ENCODE measurements at regions not wholly inside any gene's neighbourhood (a gene's known extent, or its start where the extent isn't known, plus 50 kb on each side); places are given as distances from the start of the nearest gene placed in this dataset.

- no peak for DNase-seq
Measured at GRCh38 chr16:5615868-5616642, 518.5 kb upstream of the EEF2KMT start.

GRCh38 chr16:5607169-5607568, 509.6 kb upstream of the EEF2KMT start:
- no peak for DNase-seq

DNA sequence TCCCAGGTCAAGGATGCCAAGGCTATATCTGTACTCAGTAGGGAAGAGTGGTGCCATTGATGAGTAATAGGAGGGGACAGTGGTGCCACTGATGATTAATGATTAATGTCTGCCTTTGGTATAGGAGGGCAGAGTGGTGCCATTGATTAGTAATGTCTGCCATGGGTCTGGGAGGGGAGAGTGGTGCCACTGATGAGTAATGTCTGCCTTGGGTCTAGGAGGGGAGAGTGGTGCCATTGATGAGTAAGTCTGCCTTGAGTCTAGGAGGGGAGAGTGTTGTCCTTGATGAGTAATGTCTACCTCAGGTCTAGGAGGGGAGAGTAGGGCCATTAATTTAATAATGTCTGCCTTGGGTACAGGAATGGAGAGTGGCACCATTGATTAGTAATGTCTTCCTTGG, 507.8 kb upstream of the EEF2KMT start:
- no peak for DNase-seq

- no peak for DNase-seq
Measured at GRCh38 chr16:5604770-5605169, 507.2 kb upstream of the EEF2KMT start.

- DNase-seq = no peak
Measured at GRCh38 chr16:5603836-5604235, 506.2 kb upstream of the EEF2KMT start.

DNA sequence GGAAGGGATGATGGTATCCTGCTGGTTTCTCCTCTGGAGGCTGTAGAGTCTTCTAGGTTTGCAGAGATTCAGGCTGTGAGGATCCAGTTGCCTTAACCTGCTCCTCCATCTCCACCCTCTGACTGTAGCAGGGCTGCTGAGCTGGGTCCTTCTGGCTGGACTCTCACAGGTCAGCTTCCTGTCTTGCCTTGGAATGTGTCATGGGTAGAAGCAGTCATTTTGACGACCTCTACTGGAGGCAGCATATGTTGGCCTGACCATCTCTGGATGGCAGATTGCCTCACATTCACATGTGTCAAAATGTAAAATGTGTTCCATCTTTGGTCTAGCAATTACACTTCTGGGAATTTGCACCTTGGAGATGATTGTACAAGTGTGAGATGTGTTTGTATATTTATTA, 504.4 kb upstream of the EEF2KMT start:
- DNase-seq = no peak

DNA sequence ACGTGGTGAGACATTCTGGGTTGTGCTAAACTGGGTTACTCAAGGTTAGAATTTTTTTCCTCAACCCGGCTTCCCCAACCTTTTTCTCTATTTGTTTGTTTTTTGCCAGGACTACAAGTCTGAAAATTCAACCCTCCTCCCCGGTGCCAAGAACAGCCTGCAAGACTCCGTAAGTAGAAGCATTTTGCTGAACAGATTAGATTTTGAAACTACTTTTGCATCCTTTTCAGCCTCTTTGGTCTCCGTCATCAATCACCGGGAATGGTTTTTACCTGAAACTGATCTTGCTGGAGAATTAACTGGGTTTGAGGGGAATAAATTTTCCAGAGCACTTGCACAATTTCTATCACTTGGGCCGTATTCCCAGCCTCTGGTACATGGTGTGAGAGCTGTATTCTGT, 501.2 kb upstream of the EEF2KMT start:
- no peak for DNase-seq

DNA sequence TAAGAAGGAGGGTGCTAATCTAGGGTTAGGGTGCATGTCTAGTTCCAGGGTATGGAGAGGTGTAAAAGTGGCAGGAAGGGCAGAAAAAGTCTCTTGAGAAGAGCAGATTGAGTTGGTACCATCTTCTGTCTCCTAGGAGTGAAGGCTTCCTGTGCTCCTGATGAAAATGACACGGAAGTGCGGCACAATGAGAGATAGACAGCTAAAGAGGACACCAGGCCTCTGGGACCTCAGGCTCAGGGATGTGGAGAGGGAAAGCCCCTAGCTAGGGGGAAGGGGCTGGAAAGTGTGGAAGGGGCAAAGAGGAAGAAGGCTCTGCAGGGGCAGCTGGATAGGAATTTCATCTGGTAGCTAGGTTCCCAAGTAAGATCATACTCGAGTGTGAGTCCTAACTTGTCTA, 498.3 kb upstream of the EEF2KMT start:
- DNase-seq = no peak

DNA sequence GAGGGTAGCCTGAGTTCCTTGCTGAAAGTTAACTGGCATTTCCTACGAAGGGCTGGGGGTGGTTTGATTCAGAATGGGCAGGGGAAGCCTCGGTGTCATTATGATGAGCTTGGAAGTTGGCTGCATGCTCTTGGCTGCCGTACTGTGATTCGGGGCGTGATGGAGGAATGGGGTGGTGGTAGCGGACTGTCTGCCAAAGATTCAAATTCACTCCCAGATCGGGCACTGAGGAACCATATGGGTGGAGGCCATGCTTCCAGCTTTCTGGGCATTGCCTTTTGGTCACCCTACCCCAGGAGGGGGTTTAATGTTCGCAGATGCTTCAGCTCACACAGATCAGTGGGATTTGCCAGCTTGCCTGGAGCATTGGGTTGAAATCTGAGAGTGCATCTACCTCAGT, 492.8 kb upstream of the EEF2KMT start:
- DNase-seq = no peak

- DNase-seq = no peak
Measured at GRCh38 chr16:5589812-5590373, 492.3 kb upstream of the EEF2KMT start.

DNA sequence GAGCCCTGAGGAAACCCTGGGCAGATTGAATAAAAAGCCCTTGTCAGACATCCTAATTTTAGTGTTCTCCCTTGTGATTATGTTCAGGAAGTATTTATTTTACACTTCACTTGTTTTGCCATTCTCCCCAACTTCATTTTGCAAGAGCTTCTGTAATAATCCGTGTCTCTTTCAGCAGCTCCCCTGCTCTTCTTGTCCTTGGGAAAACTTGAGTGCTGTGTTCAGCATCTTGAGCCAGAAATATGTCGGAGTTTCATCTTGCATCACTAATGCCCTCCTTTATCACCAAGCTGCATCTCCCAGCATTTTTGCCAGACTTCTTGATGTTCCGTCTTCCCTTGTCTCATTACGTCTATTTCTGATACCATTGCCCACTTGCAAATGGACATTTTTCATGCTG, 486.5 kb upstream of the EEF2KMT start:
- no peak for DNase-seq

DNA sequence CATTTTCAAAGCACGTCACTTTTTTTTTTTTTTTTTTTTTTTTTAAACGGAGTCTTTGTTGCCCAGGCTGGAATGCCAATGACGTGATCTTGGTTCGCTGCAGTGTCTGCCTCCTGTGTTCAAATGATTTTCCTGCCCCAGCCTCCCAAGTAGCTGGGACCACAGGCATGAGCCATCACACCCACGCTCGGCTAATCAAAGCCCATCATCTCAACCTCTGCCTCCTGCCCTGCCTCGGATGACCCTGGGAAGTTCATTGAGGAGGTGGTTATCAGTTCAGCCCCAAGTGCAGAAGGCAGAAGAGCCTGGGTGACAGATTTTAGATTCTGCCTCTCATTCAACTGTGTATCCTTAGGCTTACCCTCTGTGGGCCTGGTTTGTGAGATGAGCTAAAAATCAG, 484.9 kb upstream of the EEF2KMT start:
- DNase-seq = no peak

GRCh38 chr16:5581908-5582307, 484.3 kb upstream of the EEF2KMT start:
- DNase-seq = no peak

DNA sequence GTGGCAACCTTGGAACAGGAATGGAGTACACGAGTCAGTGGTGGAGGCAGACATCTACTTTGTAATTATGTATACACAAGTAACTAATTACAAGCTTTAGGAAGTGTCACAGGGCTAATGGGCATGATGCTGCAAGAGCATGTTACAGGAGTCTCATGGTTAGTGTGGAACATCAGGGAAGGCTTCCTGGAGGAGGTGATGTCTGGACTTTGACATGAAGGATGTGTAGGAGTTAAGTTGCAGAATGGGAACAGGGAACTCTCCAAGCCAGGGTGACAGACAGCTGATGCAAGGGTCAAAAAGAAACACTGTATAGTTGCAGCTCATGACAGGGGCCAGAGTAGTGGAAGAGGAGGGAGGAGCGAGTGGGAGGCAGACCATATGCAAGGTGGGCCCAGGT, 483.8 kb upstream of the EEF2KMT start:
- no peak for DNase-seq

DNA sequence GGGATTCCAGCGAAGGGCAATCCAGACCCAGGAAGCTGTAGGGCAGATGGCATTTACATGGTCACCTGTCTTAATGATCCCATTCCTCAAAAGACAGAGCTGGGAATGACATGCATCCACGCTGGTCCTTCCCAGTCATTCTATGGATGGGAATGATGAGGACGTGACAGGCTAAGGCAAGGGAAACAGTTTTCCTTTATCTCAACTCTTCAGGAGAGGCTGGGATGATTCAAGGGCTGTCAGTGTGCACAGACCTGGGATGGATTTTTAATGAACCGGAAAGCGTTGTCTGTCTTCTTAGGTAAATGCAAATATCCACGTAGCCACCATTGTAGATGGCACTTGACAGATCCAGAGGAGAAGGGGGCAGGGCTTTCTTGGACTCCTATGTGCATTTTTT, 483.2 kb upstream of the EEF2KMT start:
- no peak for DNase-seq

DNA sequence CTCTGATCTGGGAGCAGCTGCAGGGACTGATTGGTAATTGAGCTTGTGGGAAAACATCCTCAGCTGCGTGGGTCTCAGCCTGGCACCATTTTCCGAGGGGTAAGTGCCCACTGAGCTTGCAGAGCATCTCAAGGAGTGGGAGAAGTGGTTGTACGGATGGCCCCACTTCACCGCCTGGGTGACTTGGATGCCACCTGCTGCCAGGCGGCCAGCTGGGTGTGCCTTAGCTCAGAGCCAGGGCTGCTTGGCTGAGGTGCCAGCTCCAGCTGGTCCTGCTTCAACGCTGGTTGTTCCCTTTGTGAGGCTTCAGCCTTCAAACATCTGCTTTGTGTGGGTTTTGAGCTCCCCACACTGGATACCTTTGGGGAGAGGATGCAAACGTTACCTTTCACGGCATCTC, 482.7 kb upstream of the EEF2KMT start:
- DNase-seq = no peak

- no peak for DNase-seq
Measured at GRCh38 chr16:5578980-5579379, 481.4 kb upstream of the EEF2KMT start.

DNA sequence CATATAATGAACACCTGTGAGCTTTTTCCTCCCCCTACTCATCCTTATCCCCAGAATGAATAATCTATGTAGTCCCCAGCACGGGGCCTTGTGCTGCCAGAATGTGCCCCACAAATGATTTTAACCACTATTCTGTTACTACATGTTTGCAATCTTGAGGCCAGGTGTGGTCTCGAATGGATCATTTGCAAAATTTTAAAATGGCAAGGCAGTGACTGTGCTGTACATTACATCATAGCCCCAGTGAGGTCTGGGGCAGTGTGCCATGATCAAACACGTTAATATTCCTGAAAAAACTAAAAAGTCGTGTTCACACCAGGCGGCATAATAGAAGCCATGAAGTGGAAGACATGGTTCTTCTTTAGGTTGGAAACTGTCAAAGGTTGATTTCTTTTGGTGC, 479.9 kb upstream of the EEF2KMT start:
- no peak for DNase-seq

GRCh38 chr16:5575646-5576245, 478.2 kb upstream of the EEF2KMT start:
- no peak for DNase-seq

- DNase-seq = no peak
Measured at GRCh38 chr16:5575121-5575520, 477.5 kb upstream of the EEF2KMT start.

- DNase-seq = no peak
Measured at GRCh38 chr16:5572056-5572455, 474.5 kb upstream of the EEF2KMT start.

DNA sequence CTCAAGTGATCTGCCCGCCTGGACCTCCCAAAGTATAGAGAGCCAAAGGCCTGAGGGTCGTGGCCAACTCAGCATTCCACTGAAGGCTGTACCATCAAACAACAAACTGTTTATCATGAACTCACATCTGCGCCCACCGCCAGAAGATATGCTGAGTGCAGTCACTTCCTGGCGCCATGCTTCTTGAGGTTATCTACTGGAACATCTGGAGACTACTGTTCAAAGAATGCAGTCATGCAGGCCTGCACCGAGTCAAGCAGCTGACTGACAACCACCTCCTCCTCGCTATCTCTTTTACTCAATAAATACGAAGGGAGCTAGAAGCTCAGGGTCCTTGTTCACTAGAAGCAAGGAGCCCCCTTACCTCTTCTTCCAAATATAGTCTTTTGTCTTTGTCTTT, 473.9 kb upstream of the EEF2KMT start:
- DNase-seq = no peak

DNA sequence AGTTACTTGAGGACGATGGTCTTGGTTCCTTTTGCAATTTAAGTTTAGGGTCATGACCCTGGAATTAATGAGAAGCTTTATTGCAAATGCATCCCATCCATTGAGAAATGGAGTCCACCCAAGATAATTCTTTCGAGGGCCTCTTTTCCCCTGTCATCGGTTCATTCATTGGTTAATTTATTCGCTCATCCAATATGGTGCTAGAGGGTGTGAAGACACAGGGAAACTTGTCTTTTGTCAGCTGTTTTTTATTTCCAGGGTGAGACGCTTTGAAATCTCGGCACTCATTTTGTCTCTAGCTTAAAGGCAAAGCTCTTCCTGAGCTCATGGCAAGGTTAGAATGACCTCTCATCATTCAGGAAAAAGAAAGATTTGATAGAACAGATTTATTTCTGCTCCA, 464.2 kb upstream of the EEF2KMT start:
- DNase-seq = no peak

DNA sequence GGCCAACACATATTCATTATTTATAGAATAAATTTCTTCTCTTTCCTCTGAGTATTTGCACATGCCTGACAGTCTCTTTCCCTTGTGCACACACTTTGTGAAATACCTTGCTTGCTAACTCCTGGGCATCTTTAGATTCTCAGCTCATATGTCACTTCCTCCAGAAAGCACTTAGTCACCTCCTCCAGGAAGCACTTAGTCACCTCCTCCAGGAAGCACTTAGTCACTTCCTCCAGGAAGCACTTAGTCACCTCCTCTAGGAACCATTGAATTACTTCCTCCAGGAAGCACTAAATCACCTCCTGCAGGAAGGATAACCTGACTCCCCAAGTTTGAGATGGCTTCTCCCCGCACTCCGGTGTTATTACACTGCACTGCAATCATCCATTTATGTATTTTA, 462.5 kb upstream of the EEF2KMT start:
- DNase-seq = no peak

DNA sequence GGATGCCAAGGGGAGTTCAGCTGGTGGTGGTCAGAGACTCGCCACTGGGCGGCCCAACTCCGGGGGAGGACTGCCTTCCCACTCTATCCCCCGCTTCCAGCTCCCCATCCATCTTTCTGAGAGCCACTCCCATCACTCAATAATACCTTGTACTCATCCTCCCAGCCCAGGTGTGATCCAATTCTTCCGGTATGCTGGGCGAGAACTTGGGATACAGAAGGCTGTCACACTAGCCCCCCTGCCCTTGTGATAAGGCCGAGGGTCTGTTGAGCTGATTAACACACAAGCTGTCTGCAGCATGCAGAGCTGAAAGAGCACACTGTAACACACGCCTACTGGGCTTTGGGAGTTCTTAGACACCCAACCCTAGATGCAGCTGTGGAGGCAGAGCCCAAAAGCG, 460.4 kb upstream of the EEF2KMT start:
- DNase-seq = no peak

Data from activated gamma-delta T cell (primary cell).